HG02763 (cell line): ENCODE measurements at regions not wholly inside any gene's neighbourhood (a gene's known extent, or its start where the extent isn't known, plus 50 kb on each side); places are given as distances from the start of the nearest gene placed in this dataset.

Experiments
- ATAC-seq: cut with Tn5 transposase; IDR thresholded peaks from one replicate; pipeline ENCODE4 v1.9.1; 2021; ENCODE audit warnings: mild to moderate bottlenecking, moderate library complexity; ENCODE audit not compliant: unreplicated experiment

GRCh38 chr1:222046684-222047263, 304.9 kb upstream of the DUSP10 start:
- ATAC-seq: no peak

- ATAC-seq: no peak
Observed at GRCh38 chr1:222045786-222046185, 303.9 kb upstream of the DUSP10 start.

- no peak for ATAC-seq
Observed at GRCh38 chr1:222045236-222045635, 303.3 kb upstream of the DUSP10 start.

GRCh38 chr1:222043444-222044292, 301.8 kb upstream of the DUSP10 start:
- no peak for ATAC-seq

- ATAC-seq: no peak
Observed at GRCh38 chr1:222042120-222042519, 300.2 kb upstream of the DUSP10 start.

- ATAC-seq: no peak
Observed at GRCh38 chr1:222040955-222041354, 299.1 kb upstream of the DUSP10 start.

- no peak for ATAC-seq
Observed at GRCh38 chr1:222040121-222040805, 298.4 kb upstream of the DUSP10 start.

- no peak for ATAC-seq
Observed at GRCh38 chr1:222038971-222039370, 297.1 kb upstream of the DUSP10 start.

- no peak for ATAC-seq
Observed at GRCh38 chr1:222037720-222038119, 295.8 kb upstream of the DUSP10 start.

GRCh38 chr1:222034790-222035189, 292.9 kb upstream of the DUSP10 start:
- ATAC-seq: no peak

- no peak for ATAC-seq
Observed at GRCh38 chr1:222033450-222033849, 291.6 kb upstream of the DUSP10 start.

- no peak for ATAC-seq
Observed at GRCh38 chr1:222031318-222031717, 289.4 kb upstream of the DUSP10 start.

- no peak for ATAC-seq
Observed at GRCh38 chr1:222028676-222029075, 286.8 kb upstream of the DUSP10 start.

GRCh38 chr1:222028116-222028515, 286.2 kb upstream of the DUSP10 start:
- no peak for ATAC-seq

GRCh38 chr1:222026280-222026679, 284.4 kb upstream of the DUSP10 start:
- no peak for ATAC-seq

- ATAC-seq: no peak
Observed at GRCh38 chr1:222023025-222023424, 281.1 kb upstream of the DUSP10 start.

GRCh38 chr1:222021129-222021528, 279.2 kb upstream of the DUSP10 start:
- ATAC-seq: no peak

- ATAC-seq: no peak
Observed at GRCh38 chr1:222020553-222020952, 278.7 kb upstream of the DUSP10 start.

- no peak for ATAC-seq
Observed at GRCh38 chr1:222019029-222019428, 277.1 kb upstream of the DUSP10 start.

- ATAC-seq: no peak
Observed at GRCh38 chr1:222018041-222018440, 276.2 kb upstream of the DUSP10 start.

- ATAC-seq: no peak
Observed at GRCh38 chr1:222015686-222016085, 273.8 kb upstream of the DUSP10 start.

GRCh38 chr1:222014001-222014400, 272.1 kb upstream of the DUSP10 start:
- no peak for ATAC-seq
